DMS114 treated with DMSO at 0.1 percent for 48 hours (cell line): ENCODE measurements at regions not wholly inside any gene's neighbourhood (a gene's known extent, or its start where the extent isn't known, plus 50 kb on each side); places are given as distances from the start of the nearest gene placed in this dataset.
A peak's percentile ranks its signal among the peaks of the same experiment; 100 is the strongest.
"Not testable (repeated sequence)": the region's sequence is repeated elsewhere in the genome, so short reads cannot be mapped to it uniquely, and the experiment has no call there.

Experiments used
- DNase-seq: peaks from one replicate; lab custom pipeline; 2025; ENCODE audit not compliant: unreplicated experiment; lab: John Stamatoyannopoulos, UW

DNA sequence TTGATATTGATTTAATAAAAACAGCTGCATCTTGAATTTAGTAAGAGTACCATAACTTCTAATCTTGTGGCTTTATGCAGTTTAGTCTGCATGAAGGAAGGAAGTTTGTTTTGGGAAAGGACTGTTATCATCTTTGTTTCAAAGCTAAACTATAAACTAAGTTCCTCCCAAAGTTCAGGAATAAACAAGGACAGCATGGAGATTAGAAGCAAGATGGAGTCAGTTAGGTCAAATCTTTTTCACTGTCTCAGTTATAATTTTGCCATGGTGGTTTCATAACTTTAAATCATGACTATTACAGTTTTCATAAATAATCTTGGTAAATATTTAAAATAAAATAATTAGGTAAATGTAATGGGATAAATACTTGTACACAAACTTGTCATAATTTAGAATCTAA, 189.9 kb upstream of the ETV3 start:
- not testable (repeated sequence) for DNase-seq

DNA sequence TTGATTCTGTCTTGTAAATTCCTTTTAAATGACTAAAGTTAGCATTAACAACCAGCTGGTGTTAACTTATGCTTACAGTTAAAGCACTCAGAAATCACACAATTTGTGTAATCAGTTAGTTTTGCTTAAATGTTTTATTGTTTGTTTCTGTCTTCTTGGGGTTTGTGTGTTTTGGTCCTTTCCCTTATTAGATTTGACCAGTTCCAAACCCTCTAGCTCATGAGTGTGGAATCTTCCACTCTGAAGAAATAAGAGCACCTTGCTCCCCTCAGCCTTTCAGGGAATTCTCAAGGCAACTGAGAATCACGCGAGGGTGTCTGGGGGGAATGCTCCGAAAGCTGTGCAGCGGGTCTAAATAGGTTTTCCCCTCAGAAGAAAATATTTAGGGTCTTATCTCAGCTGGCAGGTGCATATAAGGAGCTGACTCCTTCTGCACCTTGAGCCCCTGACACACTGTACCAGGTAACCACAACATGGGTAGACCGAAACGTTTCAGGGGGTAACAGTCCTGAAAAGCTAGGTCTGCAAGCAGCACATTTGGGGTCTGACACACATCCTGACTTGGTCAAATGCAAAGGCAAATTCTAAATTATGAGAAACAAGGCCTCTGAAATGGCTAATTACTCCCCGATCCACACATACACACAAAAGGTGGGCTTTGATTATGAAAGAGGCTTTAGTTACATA, 188.1 kb upstream of the ETV3 start:
- no peak for DNase-seq

DNA sequence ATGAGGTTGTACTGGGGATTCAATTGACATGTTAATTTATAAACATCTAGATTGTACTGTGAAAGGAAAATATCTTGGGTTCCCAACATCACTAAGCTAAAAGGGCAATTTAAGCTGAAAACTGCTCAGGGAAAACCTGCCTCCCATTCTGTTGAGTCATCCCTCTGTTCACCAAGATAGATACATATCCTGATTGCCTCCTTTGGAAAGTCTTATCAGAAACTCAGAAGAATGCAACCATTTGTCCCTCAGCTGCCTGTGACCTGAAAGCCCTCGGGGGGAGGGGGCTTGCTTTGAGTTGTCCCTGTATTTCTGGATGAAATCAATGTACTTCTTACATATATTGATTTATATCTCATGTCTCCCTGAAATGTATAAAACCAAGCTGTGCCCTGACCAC, 187.0 kb upstream of the ETV3 start:
- DNase-seq, result no peak

DNA sequence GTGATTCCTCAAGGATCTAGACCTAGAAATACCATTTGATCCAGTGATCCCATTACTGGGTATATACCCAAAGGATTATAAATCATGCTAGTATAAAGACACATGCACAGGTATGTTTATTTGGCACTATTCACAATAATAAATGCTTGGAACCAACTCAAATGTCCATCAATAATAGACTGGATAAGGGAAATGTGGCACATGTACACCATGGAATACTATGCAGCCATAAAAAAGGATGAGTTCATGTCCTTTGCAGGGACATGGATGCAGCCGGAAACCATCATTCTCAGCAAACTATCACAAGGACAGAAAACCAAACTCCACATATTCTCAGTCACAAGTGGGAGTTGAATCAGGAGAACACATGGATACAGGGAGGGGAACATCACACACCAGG, 183.8 kb upstream of the ETV3 start:
- DNase-seq, result not testable (repeated sequence)

DNA sequence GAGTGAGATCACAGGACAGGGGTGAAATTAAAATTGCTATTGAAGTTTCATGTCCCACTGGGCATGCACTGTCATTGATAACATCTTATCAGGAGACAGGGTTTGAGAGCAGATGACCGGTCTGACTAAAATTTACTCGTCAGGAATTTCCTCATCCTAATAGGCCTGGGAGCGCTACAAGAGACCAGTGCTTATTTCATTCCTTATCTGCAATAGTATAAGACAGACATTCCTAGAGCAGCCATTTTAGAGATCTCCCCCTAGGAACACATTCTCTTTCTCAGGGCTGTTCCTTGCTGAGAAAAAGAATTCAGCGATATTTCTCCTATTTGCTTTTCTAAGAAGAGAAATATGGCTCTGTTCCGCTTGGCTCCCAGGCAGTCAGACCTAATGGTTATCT, 181.4 kb upstream of the ETV3 start:
- no peak for DNase-seq

DNA sequence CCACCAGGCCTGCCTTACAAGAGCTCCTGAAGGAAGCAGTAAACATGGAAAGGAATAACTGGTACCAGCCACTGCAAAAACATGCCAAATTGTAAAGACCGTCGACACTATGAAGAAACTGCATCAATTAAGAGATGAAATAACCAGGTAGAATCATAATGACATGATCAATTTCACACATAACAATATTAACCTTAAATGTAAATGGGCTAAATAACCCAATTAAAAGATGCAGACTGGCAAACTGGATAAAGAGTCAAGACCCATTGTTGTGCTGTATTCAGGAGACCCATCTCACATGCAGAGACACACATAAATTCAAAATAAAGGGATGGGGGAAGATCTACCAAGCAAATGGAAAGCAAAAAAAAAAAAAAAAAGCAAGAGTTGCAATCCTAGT, 179.0 kb upstream of the ETV3 start:
- not testable (repeated sequence) for DNase-seq

DNA sequence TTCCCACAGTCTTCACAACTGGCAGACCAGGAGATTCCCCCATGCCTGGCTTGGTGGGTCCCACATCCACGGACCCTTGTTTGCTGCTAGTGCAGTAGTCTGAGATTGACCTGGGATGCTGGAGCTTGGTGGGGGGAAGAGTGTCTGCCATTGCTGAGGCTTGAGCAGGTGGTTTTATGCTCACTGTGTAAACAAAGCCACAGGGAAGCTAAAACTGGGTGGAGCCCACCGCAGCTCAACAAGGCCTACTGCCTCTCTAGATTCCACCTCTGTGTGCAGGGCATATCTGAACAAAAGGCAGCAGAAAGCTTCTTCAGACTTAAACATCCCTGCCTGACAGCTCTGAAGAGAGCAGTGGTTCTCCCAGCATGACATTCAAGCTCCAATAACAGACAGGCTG, 177.3 kb upstream of the ETV3 start:
- no peak for DNase-seq

DNA sequence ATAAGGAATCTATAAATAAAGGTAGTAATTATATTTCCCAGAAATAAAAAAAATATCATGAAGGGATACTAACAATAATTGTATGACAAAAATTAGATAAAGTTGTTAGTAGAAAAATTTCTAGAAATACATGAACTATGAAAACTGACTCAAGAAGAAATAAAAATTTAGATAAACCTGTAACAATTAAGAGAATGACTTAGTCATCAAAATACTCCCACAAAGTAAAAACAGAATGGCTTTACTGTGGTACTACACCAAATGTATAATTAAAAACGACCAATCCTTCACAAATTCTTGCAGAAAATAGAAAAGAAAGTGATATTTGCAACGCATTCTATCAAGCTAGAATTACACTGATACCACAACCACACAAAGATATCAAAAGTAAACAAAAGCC, 176.2 kb upstream of the ETV3 start:
- DNase-seq, result no peak

DNA sequence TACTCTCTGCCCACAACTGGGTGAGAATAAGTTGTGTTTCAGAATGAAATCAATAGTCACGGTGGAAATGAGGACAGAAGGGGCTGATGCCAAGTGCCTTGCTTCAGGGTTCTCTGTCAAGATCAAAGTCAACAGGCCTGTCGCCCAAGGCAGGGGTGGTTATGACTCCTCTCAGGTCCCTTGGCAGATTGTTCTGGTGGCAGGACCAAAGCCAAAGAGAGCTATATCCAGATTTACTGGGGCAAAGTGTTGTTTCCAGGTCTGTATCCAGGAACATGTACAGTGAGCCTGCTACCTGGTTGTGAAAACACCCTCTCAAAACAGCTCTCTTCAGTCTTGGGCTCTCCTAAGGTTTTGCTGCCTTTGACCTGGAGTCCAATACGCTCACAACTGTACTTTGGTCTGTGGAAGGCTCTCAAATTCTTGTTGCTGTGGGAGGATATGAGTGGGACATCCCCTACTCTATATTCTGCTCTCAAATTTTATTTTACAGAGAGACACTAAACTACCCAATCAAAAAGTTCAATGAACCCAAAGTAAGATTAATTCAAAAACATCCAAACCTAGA, 175.1 kb upstream of the ETV3 start:
- DNase-seq, result no peak

DNA sequence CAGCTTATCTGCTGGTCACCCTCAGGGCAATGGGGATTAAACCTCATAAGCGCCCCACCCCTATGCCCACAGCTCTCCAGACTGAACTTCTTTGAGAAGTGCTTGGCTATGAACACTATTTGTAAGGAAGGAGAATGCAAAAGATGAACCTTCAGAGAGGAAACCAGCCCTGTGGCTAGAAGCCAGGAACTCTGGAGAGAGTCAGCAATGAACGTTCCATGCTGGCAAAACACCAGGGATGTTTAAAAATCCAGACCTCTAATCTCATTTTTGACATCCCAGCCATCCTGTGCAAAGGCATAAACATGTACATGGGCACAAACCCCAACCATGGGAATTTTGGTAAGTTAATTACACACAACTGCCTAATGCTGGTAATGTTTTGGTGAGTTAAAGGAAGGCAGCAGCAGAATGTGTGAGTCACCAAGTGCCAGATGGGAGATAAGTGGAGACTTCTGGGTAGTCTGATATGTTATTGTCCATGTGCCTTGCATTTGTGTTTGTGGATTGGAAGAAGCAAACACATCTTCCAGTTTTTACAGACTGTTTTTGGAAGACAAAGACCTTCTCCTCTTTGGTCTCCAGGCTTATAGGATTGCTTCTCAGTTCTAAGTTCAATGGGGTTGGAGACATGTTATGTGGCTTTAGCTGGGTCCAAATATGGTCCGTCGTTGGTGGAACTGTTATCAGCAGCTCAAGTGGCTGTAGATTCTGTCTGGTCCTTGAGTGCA, 174.1 kb upstream of the ETV3 start:
- DNase-seq, result no peak

DNA sequence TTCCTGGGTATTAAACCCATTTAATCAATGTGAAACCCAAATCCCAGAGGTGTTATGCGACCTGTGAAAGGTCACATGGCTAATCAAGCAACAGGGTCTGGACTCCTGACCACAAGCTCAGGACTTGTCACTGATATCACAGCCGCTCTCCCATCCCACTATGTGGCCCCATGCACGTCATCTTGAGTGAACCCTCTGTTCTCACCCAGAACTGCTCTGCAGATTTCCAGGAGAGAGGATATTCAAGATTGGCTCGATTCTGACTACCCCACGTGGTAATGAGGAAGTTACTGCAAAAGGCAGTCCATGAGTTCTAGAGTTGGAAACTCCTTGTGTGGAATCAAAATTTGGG, 173.5 kb upstream of the ETV3 start:
- no peak for DNase-seq

DNA sequence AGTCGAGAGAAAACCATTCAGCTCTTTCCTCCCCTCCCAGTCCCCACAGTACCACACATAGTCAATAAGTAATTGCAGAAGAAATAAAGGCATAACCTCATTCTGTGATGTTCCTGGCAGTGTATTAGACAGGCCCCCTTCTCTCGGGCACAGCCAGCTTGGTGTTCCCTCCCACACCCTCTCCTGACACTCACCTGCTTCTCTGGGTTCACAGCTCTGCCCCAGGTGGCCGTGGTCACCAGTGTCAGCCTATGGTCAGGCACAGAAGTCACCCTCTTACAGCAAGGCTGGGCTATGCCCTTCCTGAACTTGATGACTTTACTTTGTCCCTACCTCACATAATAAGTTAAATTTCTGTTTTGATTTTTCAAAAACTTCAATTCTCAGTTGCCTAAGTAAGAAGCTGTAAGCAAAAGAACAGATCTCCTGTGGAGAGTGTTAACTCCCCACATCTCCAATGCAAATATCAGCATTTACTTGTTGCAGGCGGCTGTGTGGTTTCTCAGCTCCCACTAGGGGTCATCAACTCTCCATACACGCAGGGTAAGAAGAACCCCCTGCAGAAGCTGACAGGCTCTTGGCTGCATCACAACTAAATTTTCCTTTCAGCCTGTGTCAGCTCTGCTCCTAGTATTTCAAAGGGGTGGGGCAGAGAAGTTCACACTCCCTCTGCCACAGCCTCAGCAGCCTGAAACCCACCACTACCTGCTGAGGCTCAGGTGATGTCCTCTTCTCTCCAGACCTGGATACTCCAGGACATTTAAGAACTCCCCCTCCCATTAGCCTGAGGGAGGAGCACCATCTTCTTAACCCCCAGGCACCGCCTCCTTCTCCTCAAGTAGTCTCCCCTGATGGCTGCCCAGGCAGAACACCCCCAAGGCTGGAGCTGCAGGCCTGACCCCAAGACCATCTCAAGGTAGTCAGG, 172.9 kb upstream of the ETV3 start:
- peak; percentile 15 for DNase-seq

DNA sequence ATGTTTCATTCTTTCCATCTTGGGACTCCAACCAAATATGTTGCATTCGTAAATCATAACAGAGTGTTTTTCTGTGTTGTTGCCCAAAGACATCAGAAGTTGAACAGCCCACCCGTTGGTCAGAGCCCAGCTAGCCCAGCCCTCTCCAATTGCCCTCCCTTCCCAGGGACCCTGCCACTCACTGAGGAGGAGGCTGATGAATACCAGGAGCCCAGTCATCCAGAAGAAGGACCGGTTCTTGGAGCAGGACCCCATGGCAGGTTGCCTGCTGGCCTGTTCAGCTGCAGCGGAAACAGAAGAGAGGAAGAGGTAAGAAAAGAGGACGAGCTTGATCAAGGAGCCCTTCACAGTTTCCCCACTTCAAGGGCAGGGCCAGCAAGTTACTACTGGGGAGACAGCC, 172.2 kb upstream of the ETV3 start:
- DNase-seq, result no peak

DNA sequence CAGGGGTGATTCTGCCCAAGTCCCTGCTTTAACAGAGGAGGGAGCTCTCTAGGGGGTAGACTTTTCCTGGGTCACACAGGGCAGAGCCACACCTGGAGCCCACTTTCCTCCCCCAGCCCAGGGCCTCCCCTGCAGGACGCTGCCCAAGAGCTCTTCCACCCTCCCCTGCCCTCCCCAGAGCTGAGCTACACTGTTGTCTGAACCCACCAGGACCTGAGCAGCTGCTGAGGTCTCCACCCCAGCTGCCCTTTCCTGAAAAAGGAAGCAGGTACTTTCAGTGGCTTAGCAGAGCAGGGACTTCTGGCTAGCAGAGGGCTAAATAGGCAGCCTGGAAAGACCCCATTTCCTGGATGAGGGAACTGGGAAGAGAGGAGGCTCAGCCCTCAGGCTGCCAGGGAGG, 169.3 kb upstream of the ETV3 start:
- no peak for DNase-seq

DNA sequence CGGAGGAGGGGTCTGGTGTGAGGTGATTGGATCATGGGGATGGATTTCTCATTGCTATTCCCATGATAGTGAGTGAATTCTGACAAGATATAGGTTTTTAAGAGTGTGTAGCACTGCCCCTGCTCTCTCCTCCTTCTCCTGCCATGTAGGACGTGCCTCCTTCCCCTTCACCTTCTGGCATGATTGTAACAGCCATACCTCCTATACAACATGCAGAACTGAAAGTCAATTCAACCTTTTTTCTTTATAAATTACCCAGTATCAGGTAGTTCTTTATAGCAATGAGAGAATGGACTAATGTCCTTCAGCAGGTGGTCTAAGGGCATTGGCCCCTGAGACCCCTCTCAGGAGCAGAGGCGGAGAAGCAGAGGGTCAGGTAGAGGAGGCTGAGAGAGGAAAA, 168.7 kb upstream of the ETV3 start:
- no peak for DNase-seq

DNA sequence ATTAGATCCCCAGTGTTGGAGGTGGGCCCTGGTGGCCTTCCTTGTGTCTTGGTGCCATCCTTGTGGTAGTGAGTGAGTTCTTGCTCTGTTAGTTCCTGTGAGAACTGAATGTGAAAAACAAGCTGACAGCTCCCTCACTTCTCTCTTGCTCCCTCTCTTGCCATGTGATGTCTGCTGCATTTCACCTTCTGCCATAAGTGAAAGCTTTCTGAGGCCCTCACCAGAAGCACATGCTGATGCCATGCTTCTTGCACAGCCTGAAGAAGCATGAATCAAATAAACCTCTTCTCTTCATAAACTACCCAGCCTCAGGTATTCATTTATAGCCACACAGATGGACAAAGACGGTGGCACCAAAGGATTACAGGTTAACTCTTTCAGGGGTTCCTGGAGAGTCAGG, 166.1 kb upstream of the ETV3 start:
- no peak for DNase-seq

DNA sequence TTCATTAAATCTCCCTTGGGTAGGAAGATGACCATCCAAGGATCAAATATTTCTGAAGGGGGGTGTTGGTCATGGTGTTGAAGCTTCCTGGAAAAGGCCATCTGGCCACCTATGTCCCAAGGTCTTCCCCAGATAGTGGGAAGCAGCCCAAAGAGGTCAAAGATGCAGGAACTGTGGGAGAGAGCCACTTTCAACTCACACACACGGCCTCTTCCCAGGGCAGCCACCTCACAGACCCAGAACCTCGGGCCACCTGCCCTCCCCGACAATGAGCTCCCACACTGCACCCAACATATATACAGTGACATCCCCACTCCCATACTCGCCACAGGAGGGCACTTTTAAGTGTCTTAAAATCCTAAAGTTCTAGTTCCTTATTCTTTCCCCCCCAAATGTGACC, 164.5 kb upstream of the ETV3 start:
- DNase-seq, result no peak

DNA sequence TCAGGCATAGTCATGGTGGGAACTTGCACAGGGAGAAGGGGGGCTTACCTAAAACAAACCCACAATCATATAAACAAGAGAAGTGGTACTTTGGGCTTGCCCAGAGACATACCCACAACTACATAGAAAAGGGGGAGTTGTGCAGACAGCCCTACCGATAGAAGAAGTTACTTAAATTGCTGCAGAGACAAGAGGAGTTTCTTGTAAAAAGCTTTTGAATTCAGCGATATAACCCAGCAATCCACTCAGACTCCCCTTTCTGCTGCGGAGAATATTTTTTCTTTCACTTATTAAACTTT, 164.0 kb upstream of the ETV3 start:
- DNase-seq, result no peak

DNA sequence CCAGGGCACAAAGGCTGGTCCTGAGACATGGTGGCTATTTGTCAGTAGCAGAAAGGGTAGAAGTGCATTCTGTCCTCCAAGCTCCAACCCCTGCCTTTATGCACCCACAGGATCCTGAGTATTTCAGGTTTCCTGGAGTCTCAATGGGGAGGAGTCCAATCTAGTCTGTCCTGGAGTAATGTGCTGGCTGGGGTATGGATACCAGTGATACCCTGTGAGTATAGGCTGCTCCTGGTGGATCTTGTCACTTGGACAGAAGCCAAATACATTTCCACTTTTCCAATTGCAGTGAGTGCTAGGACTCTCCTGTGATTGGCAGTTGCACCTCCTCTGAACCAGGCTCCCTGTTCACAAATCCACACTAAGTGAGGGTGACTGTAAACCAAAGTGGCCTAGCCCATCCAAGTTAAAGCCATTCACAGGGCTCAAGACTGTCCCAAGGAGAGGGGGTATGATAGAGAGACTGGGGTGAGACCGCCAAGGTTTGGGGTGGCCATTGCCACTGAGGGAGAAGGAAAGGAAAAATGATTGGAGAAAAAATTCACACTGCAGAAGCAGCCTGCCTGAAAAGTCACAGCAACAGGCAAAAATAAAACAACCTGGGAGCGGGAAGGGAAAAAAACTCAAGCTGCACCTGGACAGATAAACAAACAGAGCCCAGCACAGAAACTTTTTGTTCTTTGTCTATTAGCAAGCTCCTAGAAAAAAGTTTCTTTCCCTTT, 163.4 kb upstream of the ETV3 start:
- DNase-seq, result no peak

DNA sequence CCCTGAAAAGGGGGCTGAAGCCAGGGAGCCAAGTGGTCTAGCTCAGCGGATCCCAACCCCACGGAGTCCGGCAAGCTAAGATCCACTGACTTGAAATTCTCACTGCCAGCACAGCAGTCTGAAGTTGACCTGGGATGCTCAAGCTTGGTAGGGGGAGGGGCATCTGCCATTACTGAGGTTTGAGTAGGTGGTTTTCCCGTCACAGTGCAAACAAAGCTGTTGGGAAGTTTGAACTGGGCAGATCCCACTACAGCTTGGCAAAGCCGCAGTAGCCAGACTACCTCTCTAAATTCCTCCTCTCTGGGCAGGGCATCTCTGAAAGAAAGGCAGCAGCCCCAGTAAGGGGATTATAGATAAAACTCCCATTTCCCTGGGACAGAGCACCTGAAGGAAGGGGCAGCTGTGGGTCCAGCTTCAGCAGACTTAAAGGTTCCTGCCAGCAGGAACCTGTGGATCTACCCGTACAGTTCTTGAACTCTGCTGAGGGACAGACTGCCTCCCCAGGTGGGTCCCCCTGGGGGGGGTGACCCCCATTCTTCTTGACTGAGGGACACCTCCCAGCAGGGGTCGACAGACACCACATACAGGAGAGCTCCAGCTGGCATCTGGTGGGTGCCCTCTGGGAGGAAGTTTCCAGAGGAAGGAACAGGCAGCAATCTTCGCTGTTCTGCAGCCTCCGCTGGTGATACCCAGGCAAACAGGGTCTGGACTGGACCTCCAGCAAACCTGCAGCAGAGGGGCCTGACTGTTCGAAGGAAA, 156.4 kb upstream of the ETV3 start:
- not testable (repeated sequence) for DNase-seq
